Cardiac fibroblast (primary cell): ENCODE measurements at regions not wholly inside any gene's neighbourhood (a gene's known extent, or its start where the extent isn't known, plus 50 kb on each side); places are given as distances from the start of the nearest gene placed in this dataset.

Experiments
- DNase-seq, 2 donors: peaks; one replicate each; pipeline versions ENCODE4 v3.0.0 to v3.0.0-alpha.2; 2010; ENCODE audit warnings: low read depth in 2 of 2
- H3K4me3 ChIP-seq, 2 donors: replicated peaks in 1 of 2; 1 replicate in 1 of 2; 2 replicates in 1 of 2; pipeline ENCODE4 v1.5.1; 2011; ENCODE audit warnings: low read depth in 2 of 2, low read length in 2 of 2, mild to moderate bottlenecking in 2 of 2, moderate library complexity in 1 of 2
- TF ChIP-seq, protein P1 (sequence below): IDR thresholded peaks from one replicate; pipeline ENCODE4 v1.5.1; 2011; ENCODE audit warnings: low read depth, mild to moderate bottlenecking, low read length, inconsistent platforms

DNA sequence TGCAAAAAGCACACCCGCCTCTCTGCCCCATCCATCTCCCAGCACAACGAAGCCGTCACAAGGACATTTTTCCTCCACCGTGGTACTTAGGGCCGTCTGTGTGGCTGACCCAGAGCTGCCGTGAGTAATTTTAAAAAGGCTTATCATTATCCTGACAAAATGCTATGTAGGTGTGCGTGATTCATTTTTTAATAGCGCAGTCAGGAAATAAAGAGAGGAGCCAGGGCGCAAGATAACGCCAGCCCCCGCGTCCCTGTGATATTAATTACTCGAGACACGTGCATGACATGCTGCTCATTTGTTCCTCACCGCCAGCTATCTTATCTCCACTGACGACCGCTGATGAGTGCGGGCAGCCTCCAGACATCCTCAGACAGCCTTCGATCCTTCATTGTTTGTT, 332.7 kb upstream of the PFKP start:
- TF ChIP-seq, protein P1, sequence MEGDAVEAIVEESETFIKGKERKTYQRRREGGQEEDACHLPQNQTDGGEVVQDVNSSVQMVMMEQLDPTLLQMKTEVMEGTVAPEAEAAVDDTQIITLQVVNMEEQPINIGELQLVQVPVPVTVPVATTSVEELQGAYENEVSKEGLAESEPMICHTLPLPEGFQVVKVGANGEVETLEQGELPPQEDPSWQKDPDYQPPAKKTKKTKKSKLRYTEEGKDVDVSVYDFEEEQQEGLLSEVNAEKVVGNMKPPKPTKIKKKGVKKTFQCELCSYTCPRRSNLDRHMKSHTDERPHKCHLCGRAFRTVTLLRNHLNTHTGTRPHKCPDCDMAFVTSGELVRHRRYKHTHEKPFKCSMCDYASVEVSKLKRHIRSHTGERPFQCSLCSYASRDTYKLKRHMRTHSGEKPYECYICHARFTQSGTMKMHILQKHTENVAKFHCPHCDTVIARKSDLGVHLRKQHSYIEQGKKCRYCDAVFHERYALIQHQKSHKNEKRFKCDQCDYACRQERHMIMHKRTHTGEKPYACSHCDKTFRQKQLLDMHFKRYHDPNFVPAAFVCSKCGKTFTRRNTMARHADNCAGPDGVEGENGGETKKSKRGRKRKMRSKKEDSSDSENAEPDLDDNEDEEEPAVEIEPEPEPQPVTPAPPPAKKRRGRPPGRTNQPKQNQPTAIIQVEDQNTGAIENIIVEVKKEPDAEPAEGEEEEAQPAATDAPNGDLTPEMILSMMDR: no peak
- no peak overlapping the region for H3K4me3 ChIP-seq
- no peak for DNase-seq

DNA sequence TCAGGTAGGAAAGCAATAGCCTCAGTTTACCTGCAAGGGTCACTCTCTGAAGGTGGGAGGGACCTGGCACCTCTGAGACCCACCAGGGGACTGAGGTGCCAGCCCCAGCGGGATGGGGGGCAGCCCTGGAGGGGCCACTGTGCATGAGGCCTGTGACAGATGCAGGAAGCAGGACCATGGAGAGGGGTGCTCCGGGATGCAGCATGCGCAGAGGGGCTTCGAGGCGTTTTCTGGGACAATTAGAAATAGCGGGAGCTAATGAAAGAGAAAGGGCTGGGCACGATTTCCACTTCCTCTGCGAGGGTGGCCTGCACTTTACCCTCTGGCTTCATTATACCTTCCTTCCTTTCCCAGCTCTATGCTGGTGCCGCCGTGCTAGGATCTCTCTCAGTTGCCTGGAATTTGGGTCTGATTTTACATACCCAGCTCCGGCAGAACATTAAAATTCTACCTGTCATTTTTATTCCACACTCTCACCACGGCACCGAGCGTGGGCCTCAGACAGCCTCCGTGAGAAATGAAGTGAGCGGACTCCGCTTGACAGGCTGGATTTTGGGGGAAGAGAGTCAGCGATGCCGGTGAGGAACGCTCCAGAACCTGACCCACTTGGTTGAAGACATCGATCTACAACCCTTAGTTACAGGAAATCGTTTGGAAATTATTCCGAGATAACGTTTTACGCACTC, 333.9 kb upstream of the PFKP start:
- H3K4me3 ChIP-seq: no peak overlapping the region
- DNase-seq: no peak
- TF ChIP-seq, protein P1: no peak

DNA sequence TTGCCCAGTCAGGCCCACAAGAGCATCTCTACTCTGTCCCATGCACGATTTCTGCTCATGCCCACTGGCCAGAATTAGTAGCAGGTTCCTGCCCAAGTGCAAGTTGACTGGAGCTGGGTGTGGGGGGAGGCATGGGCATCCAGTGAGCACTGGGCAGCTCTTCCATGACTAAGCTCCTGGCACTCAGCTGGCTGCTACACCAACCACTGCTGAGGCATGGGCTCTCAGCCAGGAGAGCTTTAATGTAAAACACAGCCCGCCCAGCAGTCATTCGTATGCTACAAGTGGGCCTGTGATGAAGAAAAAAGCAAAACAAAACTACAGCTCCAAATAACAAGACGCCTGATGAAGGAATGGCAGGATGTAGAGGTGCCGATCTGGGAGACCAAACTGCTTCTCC, 335.4 kb upstream of the PFKP start:
- H3K4me3 ChIP-seq: no peak overlapping the region
- DNase-seq: no peak
- TF ChIP-seq, protein P1: no peak

DNA sequence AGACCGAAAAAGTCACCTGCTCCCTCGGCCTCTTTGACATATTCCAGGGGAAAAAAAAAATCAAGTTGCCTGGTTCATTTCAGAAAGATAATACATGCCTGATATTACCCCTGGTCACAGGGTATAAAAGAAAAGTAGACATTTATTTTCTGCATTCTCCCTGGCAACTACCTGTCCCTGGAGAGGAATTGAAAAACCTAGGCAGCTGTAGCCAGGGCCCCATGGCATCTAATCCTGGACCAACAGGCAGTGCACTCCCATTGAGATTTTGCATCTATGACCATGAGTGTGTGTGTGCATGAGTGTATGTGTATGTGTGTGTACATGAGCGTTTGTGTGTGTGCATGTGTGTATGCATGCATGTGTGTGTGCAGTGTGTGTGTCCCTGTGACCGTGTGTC, 338.2 kb upstream of the PFKP start:
- no peak overlapping the region for H3K4me3 ChIP-seq
- no peak for DNase-seq
- TF ChIP-seq, protein P1: no peak

DNA sequence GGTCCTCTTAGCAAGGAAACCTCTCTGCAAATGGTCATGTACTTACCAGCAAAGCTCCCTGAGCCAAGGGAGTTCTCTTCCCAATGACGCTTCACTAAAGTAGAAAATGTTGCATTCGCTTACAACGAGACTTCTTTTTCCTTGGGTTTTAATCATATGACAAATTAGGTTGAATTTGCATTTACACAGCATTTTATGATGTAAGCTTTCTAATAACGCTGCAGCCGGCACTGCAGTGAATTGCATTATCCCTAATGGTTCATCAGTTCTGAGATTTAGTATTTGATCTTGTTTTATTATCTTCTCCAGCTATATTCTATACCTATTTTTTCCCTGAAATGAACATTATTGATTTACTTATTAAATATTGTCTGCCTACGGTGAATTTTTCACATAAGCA, 339.3 kb upstream of the PFKP start:
- TF ChIP-seq, protein P1: no peak
- DNase-seq: no peak
- no peak overlapping the region for H3K4me3 ChIP-seq

DNA sequence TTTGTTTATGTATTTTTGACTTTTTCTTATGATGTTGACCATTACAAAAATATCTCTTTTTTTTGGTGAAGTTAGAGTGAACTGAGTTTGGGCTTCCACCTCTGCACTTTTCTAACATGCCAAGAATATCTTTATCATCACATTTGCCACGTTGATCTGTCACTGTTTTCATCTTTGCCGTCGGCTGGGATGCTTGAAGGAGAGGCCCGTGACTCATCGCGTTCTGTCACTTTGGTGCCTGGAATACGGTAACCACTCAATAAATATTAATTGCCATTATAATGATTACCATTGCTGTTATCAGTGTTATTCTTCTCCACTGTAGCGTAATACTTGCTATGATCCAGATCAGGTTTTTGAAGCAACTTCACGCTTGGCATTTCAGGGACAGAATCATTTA, 350.8 kb upstream of the PFKP start:
- DNase-seq: no peak
- no peak overlapping the region for H3K4me3 ChIP-seq
- TF ChIP-seq, protein P1: no peak

DNA sequence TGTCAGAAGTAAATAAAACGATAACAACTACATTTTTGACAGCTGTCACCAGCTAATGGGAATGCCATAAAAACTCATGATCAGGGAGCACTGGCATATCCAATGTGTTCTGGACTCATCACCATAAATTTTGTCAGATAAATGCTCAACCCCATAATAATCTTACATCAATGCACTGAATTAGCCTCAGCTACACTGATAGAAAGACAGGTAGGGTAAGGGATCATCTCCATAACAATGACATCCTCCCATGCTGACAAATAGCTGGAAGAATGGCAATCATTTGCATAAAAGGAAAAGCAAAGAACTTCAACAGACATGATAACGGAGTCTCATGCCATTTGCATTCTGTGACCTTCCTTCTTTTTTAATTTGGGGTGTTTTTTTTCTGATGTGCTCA, 352.8 kb upstream of the PFKP start:
- DNase-seq: no peak
- H3K4me3 ChIP-seq: no peak overlapping the region
- TF ChIP-seq, protein P1: no peak
